HCT116 (cell line): ENCODE measurements at regions not wholly inside any gene's neighbourhood (a gene's known extent, or its start where the extent isn't known, plus 50 kb on each side); places are given as distances from the start of the nearest gene placed in this dataset.

Experiments used
- ATAC-seq: fragments of 200-7000 bp; cut with Tn5 transposase; 2 replicates; pipeline ENCODE4 v1.9.1; 2020; ENCODE audit warnings: mild to moderate bottlenecking, moderate library complexity
- BruUV-seq: library from RNA; stranded (reverse); fragments of 400-500 nt; replicated peaks from 2 replicates; lab custom pipeline; 2021; lab: Mats Ljungman, UMichigan
- CTCF ChIA-PET: fragments of 300-600 bp; sonication (Branson Sonifier 250); formaldehyde crosslinking; loops from one replicate; lab custom pipeline; 2021; ENCODE audit warnings: antibody characterized with exemption; lab: Charles Lee
- POLR2A ChIA-PET: fragments of 300-600, 350-600 bp; sonication (Branson Sonifier 250); formaldehyde crosslinking; loops from one replicate; lab custom pipeline; 2021; ENCODE audit warnings: antibody characterized with exemption; lab: Charles Lee
- RAD21 ChIA-PET, 2 experiments: fragments of 300-600 bp; sonication (Branson Sonifier 250); formaldehyde crosslinking; loops; one replicate each; lab custom pipeline; 2023; ENCODE audit warnings: low total read pairs in 2 of 2; ENCODE audit not compliant: uncharacterized antibody in 2 of 2, unreplicated experiment in 2 of 2, low non-redundant PET in 1 of 2; lab: Charles Lee
- DNase-seq: peaks from one replicate; pipeline ENCODE4 v3.0.0-alpha.2; 2010; ENCODE audit warnings: low read depth, low spot score
- H2AFZ ChIP-seq: fragments of 200-600 bp; shearing (Covaris generic), sonication (generic); 2 replicates; pipeline ENCODE4 v1.6.1; 2017; ENCODE audit warnings: low read depth, mixed run types, mixed read lengths, antibody characterized with exemption, low read length; ENCODE audit not compliant: poor library complexity, severe bottlenecking
- H3K27ac ChIP-seq: 2 replicates; pipeline ENCODE4 v1.5.1; 2012; ENCODE audit warnings: low read depth, low read length
- H3K27me3 ChIP-seq: fragments of 200-600 bp; sonication (generic); 2 replicates; pipeline ENCODE4 v1.6.1; 2016; ENCODE audit warnings: mixed run types, low read length, mixed read lengths; ENCODE audit not compliant: insufficient read depth
- H3K36me3 ChIP-seq, 2 experiments: fragments of 200-500 bp in 1 of 2; fragments of 200-600 bp in 1 of 2; sonication (Bioruptor generic) in 1 of 2; sonication (generic) in 1 of 2; 2 replicates each; pipeline versions ENCODE4 v1.5.1 to v1.6.1; 2014 to 2016; ENCODE audit warnings: low read length in 2 of 2, inconsistent platforms in 1 of 2, mixed read lengths in 1 of 2, mixed run types in 1 of 2; ENCODE audit not compliant: insufficient read depth in 2 of 2, control insufficient read depth in 1 of 2
- H3K4me1 ChIP-seq, 2 experiments: fragments of 200-600 bp in 1 of 2; sonication (generic) in 1 of 2; 2 replicates each; pipeline versions ENCODE4 v1.5.1 to v1.6.1; 2012 to 2017; ENCODE audit warnings: low read length in 2 of 2, inconsistent platforms in 1 of 2, mild to moderate bottlenecking in 1 of 2, mixed read lengths in 1 of 2, mixed run types in 1 of 2, moderate library complexity in 1 of 2; ENCODE audit not compliant: insufficient read depth in 2 of 2, control insufficient read depth in 1 of 2
- H3K4me2 ChIP-seq: fragments of 200-600 bp; sonication (generic); 2 replicates; pipeline ENCODE4 v1.6.1; 2017; ENCODE audit warnings: mixed run types, low read length, mixed read lengths
- H3K4me3 ChIP-seq, 2 experiments: fragments of 200-600 bp in 1 of 2; sonication (generic) in 1 of 2; replicated peaks in 1 of 2; 2 replicates each; pipeline ENCODE4 v1.5.1; 2011 to 2016; ENCODE audit warnings: low read length in 2 of 2, control low read depth in 1 of 2, low read depth in 1 of 2, mild to moderate bottlenecking in 1 of 2, mixed read lengths in 1 of 2, mixed run types in 1 of 2
- H3K79me2 ChIP-seq: fragments of 200-600 bp; sonication (generic); 2 replicates; pipeline ENCODE4 v1.6.1; 2017; ENCODE audit warnings: mild to moderate bottlenecking, mixed run types, low read length, moderate library complexity, mixed read lengths; ENCODE audit not compliant: insufficient read depth
- H3K9ac ChIP-seq: fragments of 200-600 bp; sonication (generic); 2 replicates; pipeline ENCODE4 v1.6.1; 2016; ENCODE audit warnings: low read length, mixed read lengths
- H3K9me2 ChIP-seq: fragments of 200-600 bp; sonication (generic), shearing (Covaris generic); 2 replicates; pipeline ENCODE4 v1.6.1; 2017; ENCODE audit warnings: mixed run types, mild to moderate bottlenecking, moderate library complexity; ENCODE audit not compliant: insufficient read depth
- H3K9me3 ChIP-seq, 2 experiments: fragments of 200-500 bp in 1 of 2; fragments of 200-600 bp in 1 of 2; sonication (Bioruptor generic) in 1 of 2; sonication (generic) in 1 of 2; 2 replicates each; pipeline ENCODE4 v1.6.1; 2014 to 2017; ENCODE audit warnings: low read length in 2 of 2, mixed read lengths in 2 of 2, inconsistent platforms in 1 of 2, low read depth in 1 of 2, mild to moderate bottlenecking in 1 of 2, mixed run types in 1 of 2, moderate library complexity in 1 of 2; ENCODE audit not compliant: control insufficient read depth in 1 of 2, insufficient read depth in 1 of 2
- H4K20me1 ChIP-seq: fragments of 200-600 bp; sonication (generic), shearing (Covaris generic); 2 replicates; pipeline ENCODE4 v1.6.1; 2017; ENCODE audit warnings: mixed run types, mild to moderate bottlenecking, moderate library complexity; ENCODE audit not compliant: insufficient read depth
- CBX3 ChIP-seq: IDR thresholded peaks from 2 replicates; pipeline ENCODE4 v1.6.1; 2012; ENCODE audit warnings: low read depth
- FOSL1 ChIP-seq: IDR thresholded peaks from 2 replicates; pipeline ENCODE4 v1.6.1; 2012; ENCODE audit warnings: low read depth
- POLR2A ChIP-seq: IDR thresholded peaks from 2 replicates; pipeline ENCODE4 v1.7.0; 2011; ENCODE audit warnings: borderline replicate concordance; ENCODE audit not compliant: insufficient read depth, insufficient read length; ENCODE audit errors: extremely low read depth
- POLR2AphosphoS5 ChIP-seq: IDR thresholded peaks from 2 replicates; pipeline ENCODE4 v1.6.1; 2011; ENCODE audit warnings: mild to moderate bottlenecking, low read depth, low read length, moderate library complexity
- SP1 ChIP-seq: IDR thresholded peaks from 2 replicates; pipeline ENCODE4 v1.6.1; 2012; ENCODE audit warnings: low read depth
- TCF7L2 ChIP-seq: IDR thresholded peaks from 2 replicates; pipeline ENCODE4 v1.7.0; 2011; ENCODE audit warnings: borderline replicate concordance, inconsistent platforms; ENCODE audit not compliant: insufficient read depth, insufficient read length; ENCODE audit errors: extremely low read depth
- ZBTB33 ChIP-seq: IDR thresholded peaks from 2 replicates; pipeline ENCODE4 v1.6.1; 2011; ENCODE audit warnings: mild to moderate bottlenecking, low read length, moderate library complexity; ENCODE audit not compliant: insufficient replicate concordance; ENCODE audit errors: extremely low read depth
- intact Hi-C: fragments of 100-400 bp; cut with micrococcal nuclease; formaldehyde crosslinking; loops from 2 replicates; pipeline ENCODE4 v1.10.0; 2022

- Histone ChIP-seq H2AFZ (no peak overlapping the region), H3K4me1 (no peaks in the 10 kb centered on the region), H3K36me3 (no peaks in the 10 kb centered on the region), H3K4me2 (no peak overlapping the region), H3K9me2 (no peaks in the 10 kb centered on the region), H3K27me3 (no peaks in the 10 kb centered on the region), H3K27ac (no peak overlapping the region), H3K9ac (no peak overlapping the region), H3K9me3 (no peaks in the 10 kb centered on the region), H3K4me3 (no peak overlapping the region), H4K20me1 (no peaks in the 10 kb centered on the region), H3K79me2 (no peaks in the 10 kb centered on the region)
- POLR2A ChIA-PET: no interaction called here
- RAD21 ChIA-PET: no interaction called here
- TF ChIP-seq ZBTB33 (no peak), TCF7L2 (no peak), POLR2A (no peak), SP1 (no peak), FOSL1 (no peak), CBX3 (no peak), POLR2AphosphoS5 (no peak)
- CTCF ChIA-PET: no interaction called here
- intact Hi-C loops: no loop called here
- DNase-seq: no peak
- BruUV-seq: no TSS peak
- ATAC-seq: no peak
Measured at GRCh38 chr3:127135241-127136023, 57.5 kb upstream of the PRR23E start.
